C1 segment of cervical spinal cord (tissue), 14 donors: ENCODE measurements at regions not wholly inside any gene's neighbourhood (a gene's known extent, or its start where the extent isn't known, plus 50 kb on each side); places are given as distances from the start of the nearest gene placed in this dataset.
A peak's percentile ranks its signal among the peaks of the same experiment; 100 is the strongest.
"Not testable (repeated sequence)": the region's sequence is repeated elsewhere in the genome, so short reads cannot be mapped to it uniquely, and the experiment has no call there.

Source experiments
- DNase-seq, 14 donors: peaks; one replicate each; lab custom pipeline; 2025; lab: John Stamatoyannopoulos, UW

DNA sequence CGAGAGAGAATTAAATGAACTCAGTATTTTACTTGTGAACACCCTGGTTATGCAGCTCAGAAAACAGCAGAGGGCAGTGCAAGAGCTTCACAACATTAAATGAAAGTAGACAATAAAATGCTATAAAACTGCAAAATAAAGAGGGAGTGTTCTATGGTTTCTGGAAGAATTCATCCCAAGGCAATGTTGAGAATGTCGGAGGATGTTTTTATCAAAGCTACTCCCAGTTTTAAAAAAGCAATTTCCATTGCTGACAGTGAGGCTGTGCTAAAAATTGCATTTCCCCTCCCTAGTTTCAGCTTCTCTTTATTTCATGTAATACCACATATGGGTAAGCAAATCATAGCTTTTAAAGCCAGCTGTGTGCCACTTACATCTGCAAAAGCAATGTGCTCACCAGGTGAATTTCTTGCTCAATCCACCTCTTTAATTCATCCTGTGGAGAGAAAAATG lies 296.8 kb downstream of the RAB38 start:
- DNase-seq = no peak

DNA sequence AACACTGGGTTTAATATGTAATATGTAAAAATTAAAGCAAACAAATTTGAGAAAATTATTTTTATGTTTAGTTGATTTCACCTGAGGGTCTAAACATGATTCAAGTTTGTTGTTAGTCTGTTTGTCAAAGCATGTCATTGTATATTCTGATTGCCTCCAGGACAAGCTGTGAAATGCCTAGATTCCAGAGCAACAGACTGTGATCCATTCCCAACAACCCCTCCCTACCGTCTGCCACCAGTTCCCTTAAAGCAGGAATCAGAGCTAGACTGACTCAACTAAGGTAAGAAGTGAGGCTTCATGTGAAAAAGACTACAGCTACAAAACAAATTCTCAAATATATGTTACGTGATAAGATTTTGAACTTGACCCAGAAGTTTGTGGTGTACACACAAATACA lies 304.2 kb downstream of the RAB38 start:
- no peak for DNase-seq

DNA sequence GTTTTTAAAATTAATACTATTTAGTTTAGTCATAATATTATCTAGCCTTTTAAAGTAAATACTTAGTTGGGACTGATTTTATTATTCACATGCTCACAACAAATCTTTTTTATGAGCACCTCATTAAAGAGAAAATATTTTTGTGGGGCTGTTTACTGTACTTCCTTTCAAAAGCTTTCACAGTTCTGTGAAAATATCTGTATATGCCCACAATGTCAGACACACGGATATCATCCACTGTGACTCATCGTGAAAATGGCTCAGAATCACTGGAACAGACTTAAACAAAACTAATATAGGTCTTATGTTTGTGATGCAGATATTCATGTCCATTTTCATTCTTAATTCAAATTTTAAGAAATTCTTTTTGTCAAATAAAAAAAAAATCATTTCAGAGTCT lies 305.2 kb downstream of the RAB38 start:
- no peak for DNase-seq

DNA sequence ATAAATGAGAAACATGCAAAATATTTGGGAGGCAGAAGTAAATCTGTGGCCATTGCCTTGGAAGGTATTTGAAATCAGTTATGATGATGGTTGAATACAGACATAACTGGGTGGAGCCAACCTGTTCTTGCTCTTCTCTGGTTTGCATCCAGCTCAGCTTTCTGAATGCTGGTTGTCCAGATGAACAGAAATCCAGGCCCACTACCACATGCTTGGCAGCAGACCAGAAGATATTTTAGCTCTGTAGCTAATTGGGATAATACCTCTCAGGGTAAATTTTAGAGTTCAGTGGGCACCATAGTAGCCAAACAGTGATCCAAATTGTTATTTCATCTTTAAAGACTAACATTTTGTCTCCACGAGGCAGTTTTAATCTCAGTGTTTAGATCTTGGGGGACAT lies 308.3 kb downstream of the RAB38 start:
- no peak for DNase-seq

DNA sequence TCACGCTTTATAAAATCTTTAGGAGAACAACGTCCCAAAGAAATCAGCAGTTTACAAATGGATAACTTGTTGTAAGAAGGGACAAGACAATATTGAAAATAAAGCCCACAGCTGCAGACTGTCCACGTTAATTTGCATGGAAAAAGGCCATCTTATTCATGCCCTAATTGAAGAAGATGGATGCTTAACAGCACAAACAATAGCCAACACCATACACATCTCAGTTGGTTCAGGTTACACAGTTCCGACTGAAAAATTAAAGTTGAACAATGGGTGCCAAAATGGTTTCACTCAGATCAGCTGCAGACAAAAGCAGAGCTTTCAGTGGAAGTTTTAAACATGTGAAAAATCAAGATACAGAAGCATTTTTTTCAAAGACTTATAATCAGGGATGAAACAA lies 314.2 kb downstream of the RAB38 start:
- DNase-seq = no peak

DNA sequence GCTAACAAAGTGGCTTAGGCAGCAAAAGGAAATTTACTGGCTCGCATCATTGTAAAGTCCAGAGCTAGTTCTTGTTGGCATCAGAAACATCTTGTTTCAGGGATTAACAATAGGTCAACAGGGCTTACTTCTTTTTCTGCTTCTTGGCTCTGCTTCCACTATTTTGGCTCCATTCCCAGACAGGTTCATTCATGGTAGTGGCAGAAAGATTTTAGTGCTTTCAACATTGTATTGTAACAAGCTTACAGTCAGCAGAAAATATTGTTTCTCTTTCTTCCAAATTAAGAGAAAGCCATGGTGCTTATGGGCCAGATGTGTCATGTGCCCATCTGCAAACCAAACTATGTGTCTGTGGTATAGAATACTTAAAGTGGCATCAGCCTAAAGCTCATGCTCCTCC lies 315.6 kb downstream of the RAB38 start:
- DNase-seq = peak in 1 of 14 donors; percentile 0

DNA sequence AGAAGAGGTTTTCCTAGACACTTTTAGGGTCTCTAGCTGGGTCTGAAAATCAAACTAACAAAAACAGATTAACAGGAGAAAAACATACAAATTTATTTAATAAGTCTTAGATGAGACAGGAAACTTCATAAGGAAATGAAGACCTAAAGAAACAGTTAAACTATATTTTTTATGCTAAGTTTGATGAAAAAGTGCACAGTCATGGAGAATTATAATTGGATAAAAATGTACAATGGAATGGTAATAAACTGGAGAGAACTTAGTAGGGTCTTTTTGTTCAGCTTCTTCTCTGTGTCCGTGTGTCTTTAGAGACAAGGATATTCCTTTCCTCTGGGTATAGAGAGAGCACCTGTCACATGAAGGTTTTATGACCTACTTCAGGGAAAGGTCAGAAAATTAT lies 323.4 kb downstream of the RAB38 start:
- no peak for DNase-seq

DNA sequence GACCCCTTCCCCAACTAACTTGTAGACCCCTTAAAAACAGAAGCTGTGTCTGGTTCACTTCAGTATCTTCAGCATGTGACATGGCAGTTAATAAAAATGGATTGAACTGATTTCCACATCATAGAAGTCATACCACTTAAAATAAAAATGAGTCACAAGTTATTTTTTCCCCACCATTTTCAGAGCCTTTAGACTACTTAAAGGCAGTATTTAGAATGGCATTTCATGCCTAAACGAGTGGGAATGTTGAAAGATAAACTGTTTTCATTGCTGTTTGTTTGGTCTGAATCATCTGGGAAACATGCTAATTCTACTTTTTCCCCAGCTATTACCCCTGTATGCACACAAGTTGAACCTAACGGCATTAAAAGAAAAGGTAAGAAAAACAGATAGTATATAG lies 324.0 kb downstream of the RAB38 start:
- DNase-seq = no peak

DNA sequence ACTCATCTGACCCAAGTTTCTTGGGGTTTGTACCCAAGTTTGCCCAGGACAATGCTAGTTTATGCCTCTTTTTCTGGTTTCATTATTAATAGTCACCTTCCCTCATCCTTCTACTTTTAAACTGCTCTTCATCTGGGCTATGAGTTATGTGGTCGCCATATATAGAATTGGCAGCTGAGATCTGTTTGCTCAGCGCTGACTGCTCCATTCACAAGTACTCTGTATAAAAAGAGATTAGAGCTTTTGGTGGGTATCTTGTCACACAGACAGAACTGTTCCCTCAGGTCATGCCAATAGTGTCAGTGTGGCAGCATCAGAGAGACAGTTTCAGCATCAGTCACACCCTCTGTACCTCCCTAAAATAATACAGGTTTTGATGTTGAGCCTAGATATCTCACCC lies 326.0 kb downstream of the RAB38 start:
- DNase-seq = no peak

DNA sequence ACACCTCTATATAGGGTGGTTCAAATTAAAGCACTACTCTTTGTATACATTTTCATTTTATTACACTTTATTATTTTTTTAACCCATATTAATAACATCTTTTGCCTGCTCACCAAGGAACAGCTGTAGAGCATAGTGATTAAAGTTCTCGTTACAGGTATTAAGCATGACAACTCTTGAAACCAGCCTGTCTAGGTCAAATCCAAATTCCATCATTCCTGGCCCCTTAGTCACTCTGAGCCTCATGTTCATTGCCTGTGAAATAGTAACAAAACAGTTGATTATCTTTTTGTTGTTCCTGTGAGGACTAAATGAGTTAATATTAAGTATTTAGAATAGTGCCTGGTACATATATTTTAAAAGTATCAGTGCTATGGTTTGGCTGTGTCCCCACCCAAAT lies 334.5 kb downstream of the RAB38 start:
- no peak for DNase-seq

DNA sequence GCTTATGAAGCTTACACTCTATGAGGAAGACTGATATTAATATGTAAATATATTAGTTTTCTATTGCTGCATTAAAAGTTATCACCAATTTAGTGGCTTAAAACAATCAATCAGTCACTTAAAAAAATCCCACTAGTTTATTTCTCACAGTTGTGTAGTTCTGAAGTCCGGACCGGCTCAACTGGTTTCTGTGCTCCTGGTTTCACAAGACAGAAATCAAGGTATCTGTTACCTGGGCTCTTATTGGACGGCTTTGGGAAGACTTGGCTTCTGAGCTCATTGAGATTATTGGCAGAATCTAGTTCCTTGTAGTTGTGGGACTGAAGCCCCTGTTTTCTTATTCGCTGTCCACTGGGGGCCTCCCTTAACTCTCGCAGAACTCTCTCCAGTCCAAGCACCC lies 343.0 kb downstream of the RAB38 start:
- no peak for DNase-seq

DNA sequence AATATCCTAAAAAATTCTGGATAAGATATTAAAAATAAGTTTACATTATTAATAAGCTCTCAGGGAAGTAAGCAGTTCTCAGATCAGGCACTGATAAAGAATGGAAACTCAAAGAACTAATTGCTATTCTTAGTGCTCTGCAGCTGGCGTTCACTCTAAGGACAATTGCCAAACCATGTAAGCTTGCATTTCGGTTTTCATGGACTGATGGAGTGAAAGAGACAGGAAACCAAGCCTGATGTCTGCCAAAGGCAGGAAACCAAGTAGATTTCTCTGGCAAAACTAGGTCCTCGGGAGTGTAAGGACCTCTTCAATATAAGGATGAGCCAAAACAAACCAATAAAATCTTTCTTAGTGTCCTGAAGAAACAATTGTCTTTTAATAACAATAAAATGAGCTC lies 355.2 kb downstream of the RAB38 start:
- DNase-seq = no peak

DNA sequence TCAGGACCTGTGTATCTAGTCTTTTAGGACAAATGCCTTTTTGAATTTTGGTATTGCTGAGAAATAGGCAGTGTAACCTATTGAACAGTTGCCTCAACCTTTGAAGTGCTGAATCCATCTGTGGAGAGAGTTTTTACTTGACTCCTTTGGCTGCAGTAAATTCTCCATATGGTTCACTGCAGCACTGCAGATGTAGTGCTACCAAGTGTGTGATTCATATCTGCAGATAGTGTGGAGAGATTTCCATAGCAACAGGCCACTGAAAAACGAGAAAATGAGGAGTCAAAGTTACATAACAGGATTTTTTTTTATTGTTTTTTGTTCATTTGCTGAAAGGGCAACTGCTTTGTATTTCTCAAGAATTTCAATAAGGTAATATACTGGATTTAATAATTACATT lies 356.1 kb downstream of the RAB38 start:
- DNase-seq = no peak

DNA sequence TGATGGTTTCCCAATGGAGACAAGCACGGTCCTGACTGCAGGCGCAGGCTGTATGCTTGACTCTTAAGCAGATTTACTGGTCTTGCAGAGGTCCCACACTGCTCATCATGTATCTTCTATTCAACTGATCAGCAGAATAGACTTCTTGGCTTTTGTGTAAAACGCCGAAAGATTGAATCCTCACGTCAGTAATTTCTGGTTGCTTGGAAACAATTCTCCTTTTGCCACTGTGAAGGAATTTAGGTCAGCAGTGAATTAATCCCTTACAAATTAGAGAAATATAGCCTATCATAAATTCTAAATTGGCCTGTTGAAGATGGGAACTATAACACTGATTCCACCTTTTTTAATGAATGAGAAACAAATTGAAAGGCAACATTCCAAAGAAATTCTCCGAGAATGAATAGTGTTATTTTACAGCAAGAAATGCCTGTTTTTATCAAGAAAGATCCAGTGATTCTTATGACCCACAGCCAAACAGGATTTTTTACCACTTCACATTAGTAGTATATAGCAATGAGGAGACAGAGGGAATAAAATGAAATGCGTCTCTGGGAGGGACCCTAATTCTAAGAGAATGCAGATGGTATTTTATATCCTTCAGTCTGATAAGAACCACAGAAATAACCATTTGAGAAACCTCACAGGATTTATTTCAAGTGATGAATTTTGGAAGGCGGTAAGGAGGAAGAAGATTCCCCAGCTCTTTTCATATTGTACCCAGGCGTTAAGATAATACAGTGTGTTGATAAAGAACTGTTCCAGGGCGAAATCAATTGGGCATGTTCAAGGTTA lies 362.5 kb downstream of the RAB38 start:
- DNase-seq = no peak

DNA sequence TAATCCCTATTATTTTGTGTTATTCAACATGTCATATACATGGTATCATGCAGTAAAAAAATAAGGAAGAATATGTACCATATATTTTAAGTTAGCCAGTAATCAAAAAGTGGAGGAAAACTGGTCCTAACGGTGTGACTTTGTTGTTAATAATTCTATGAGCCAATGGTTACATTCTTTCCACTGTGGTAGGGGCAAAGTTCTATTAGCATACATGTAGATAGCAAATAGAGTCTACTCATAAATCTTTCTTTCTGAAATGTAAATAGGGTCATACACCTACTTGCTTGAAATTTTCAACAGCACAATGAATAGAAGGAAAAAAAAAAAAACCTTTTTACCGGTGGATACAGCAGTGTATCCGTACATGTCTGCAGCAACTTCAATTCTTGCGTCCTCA lies 364.8 kb downstream of the RAB38 start:
- DNase-seq = no peak

DNA sequence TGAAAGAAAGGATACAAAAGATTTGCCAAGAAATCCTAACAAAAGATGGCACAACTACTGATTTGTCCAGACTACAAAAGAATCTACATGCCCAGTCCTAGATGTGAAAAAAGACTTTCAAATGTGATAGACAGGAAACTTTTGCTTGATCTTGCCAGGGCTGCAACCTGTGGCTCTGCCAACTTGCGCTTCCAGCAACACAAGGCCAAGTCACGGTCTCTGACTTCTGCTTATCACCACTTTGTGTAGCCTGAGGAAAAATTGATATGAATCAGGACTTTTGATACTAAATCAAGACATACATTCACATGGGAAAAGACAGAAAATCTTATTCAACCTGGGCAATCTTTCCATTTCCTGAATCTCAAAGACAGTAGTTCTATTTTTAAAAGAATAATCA lies 366.0 kb downstream of the RAB38 start:
- DNase-seq = no peak

DNA sequence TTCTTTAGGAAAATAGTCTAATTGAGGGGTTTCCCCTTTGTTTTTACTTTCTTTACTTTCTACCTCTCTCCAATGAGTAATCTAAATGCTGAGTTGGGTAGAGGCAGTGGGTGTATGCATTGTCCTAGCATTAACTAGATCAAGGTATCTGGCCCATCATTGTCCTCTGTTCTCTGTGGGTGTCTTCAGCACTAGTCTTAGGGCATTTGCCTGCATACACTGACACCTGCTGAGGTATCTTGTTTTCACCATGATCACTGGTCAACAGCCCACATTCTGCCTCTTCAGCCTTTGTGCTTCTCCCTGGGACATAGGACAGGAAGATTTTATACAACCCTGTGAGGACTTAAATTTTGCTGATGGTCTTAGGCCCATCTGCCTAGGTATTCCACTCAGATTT lies 371.1 kb downstream of the RAB38 start:
- no peak for DNase-seq

DNA sequence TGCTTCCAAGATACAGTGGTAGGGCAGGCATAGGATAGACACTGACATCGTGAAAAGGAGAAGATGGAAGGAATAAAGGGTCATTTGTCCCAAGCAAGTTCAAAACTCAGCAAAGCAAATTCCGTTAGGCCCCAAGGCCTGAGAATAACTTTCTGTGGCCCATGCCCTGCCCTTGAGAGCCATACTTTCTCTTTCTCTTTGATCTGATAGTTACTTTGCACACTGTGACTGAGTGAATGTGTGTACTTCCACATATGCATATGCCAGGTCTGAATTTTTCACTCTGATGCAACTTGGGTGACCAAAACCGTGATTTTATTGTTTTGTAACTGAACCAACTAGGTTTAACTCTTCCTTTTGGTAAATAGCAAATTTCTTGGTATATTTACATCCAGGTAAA lies 371.5 kb downstream of the RAB38 start:
- DNase-seq = no peak

DNA sequence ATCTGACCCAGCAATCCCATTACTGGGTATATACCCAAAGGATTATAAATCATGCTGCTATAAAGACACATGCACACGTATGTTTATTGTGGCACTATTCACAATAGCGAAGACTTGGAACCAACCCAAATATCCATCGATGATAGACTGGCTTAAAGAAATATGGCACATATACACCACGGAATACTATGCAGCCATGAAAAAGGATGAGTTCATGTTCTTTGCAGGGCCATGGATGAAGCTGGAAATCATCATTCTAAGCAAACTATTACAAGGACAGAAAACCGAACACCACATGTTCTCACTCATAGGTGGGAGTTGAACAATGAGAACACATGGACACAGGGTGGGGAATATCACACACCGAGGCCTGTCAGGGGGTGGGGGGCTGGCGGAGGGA lies 390.4 kb downstream of the RAB38 start:
- not testable (repeated sequence) for DNase-seq

DNA sequence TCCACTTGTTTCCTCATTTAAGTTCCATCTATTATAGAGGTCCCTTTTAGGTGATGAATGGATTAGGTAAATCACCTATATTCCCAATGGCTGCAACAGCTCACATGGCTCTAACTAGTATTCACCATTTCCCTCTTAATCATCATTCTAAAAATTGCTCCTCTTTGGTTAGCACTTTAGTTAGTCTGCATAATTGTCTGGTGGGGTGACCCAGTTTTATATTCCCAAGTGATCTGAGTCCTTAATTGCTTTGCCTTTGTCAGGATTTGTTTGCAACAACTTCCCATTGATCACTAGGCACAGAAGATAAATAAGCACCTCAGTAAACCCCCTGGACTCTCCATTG lies 395.2 kb downstream of the RAB38 start:
- no peak for DNase-seq

DNA sequence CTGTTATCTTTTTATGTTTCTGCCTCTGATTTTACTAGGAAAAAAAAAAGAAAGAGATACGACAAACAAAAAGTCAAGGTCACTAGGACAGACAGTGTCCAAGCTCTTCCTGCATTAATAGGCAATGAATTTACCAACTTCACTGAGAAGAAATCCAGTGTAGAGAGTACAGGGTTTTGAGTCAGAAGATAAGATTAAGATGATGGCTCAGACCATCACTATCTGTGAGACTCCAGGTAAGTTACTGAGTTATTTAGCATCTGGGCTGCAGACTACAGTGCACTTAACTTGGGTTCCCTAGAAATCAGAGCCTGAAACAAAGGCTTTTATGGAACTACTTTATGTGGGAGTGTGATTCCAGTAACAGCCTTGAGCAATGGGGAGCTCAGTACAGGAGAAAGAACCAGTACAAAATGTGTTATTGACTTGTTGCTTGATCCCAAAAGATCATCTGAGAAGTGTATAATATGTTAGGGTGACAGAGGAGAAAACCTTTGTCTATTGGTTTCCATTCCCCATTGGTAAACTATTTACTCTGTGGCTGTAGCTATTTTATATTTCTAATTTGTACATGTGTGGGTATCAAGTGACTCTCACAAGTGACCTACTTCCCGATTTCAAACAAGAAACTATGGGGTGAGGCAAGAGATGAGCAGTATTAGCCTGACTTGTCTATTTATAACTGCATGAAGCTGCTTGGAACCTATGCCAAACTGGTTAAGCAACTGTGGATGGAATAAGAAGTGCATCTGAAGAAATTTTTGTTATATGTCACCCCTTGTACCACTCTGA lies 395.8 kb downstream of the RAB38 start:
- no peak for DNase-seq

DNA sequence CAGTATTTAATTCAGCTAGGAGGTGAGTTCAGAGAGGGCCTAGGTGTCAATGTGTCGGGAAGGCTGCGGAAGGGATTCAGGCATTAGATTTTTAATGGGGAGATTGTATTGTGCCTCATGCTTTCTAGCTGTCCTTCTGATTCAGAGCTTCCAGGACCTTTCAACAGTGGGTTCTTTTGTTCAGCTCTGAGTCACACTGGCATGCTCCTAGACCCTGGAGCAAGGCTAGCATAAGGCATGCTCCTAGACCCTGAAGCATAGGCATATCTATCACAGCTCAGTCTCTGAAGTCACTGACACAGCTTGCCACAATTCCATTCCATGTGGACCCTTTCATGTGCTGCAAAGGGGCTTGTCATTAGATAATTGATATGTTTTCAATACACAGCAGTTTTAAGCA lies 396.9 kb downstream of the RAB38 start:
- DNase-seq = peak in 7 of 14 donors; percentile 2 to 32 (median 5)

DNA sequence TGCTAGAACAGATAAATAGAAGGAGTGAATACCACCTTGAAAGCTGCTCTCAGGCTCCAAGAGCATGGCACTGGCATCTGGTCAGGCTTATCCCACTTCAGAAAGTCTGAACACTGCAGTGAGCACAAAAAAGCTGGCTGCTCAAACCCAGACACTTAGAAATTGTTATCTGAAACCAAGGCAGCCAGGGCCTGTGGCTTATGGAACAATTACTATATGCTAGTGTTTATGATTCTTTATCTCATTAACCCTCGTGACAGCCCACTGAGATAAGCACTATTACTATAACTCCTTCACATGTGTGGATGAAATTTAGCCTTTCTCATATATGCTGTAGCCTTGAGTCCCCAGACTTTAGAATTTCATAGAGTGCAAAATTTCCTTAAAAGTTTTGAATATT lies 400.2 kb downstream of the RAB38 start:
- DNase-seq = no peak
